Type B pancreatic cell (in vitro differentiated cells): ENCODE measurements at regions not wholly inside any gene's neighbourhood (a gene's known extent, or its start where the extent isn't known, plus 50 kb on each side); places are given as distances from the start of the nearest gene placed in this dataset.

Experiments
- DNase-seq: peaks from one replicate; pipeline ENCODE4 v3.0.0; 2021; ENCODE audit warnings: mixed read lengths; ENCODE audit not compliant: unreplicated experiment; ENCODE audit errors: extremely low spot score
- H3K27ac Mint-ChIP-seq: 2 replicates; pipeline ENCODE4 v1.8.0; 2021; ENCODE audit warnings: mild to moderate bottlenecking, mixed read lengths
- H3K27me3 Mint-ChIP-seq: 2 replicates; pipeline ENCODE4 v1.8.0; 2021; ENCODE audit warnings: mixed read lengths
- H3K36me3 Mint-ChIP-seq: 2 replicates; pipeline ENCODE4 v1.8.0; 2021; ENCODE audit warnings: mixed read lengths
- H3K4me1 Mint-ChIP-seq: one replicate; pipeline ENCODE4 v1.8.0; 2021; ENCODE audit warnings: mixed read lengths; ENCODE audit not compliant: unreplicated experiment
- H3K4me3 Mint-ChIP-seq: 2 replicates; pipeline ENCODE4 v1.8.0; 2021; ENCODE audit warnings: mild to moderate bottlenecking, mixed read lengths
- H3K9me3 Mint-ChIP-seq: 2 replicates; pipeline ENCODE4 v1.8.0; 2021; ENCODE audit warnings: mixed read lengths
- CTCF ChIP-seq: fragments of 200-600 bp; sonication (generic); conservative IDR thresholded peaks from 2 replicates; pipeline ENCODE4 v1.5.0; 2021; ENCODE audit warnings: antibody characterized with exemption, mild to moderate bottlenecking

- Mint-ChIP-seq H3K4me1 (peaks cover 20% of the 10 kb centered on the region), H3K9me3 (no peaks in the 10 kb centered on the region), H3K36me3 (no peaks in the 10 kb centered on the region), H3K27me3 (peaks cover 33% of the 10 kb centered on the region), H3K4me3 (no peak overlapping the region), H3K27ac (no peak overlapping the region)
- DNase-seq, result no peak
- TF ChIP-seq CTCF, result no peak
Observed at GRCh38 chr5:176155922-176156359, 82.3 kb upstream of the SIMC1 start.

- Mint-ChIP-seq H3K9me3 (no peaks in the 10 kb centered on the region), H3K27ac (no peak overlapping the region), H3K36me3 (no peaks in the 10 kb centered on the region), H3K4me1 (peaks cover 8% of the 10 kb centered on the region), H3K27me3 (peaks cover 28% of the 10 kb centered on the region), H3K4me3 (no peak overlapping the region)
- DNase-seq, result no peak
- no peak for TF ChIP-seq CTCF
Observed at GRCh38 chr5:176157656-176158055, 80.6 kb upstream of the SIMC1 start.

- Mint-ChIP-seq H3K27me3 (peaks cover 38% of the 10 kb centered on the region), H3K27ac (no peak overlapping the region), H3K4me3 (no peak overlapping the region), H3K9me3 (no peaks in the 10 kb centered on the region), H3K4me1 (no peaks in the 10 kb centered on the region), H3K36me3 (no peaks in the 10 kb centered on the region)
- DNase-seq, result no peak
- no peak for TF ChIP-seq CTCF
Observed at GRCh38 chr5:176161431-176161830, 76.8 kb upstream of the SIMC1 start.

- peaks cover 37% of the 10 kb centered on the region for H3K27me3 Mint-ChIP-seq
- H3K9me3 Mint-ChIP-seq, result no peaks in the 10 kb centered on the region
- no peaks in the 10 kb centered on the region for H3K4me1 Mint-ChIP-seq
- no peak overlapping the region for H3K27ac Mint-ChIP-seq
- H3K36me3 Mint-ChIP-seq, result no peaks in the 10 kb centered on the region
- DNase-seq, result no peak
- no peak overlapping the region for H3K4me3 Mint-ChIP-seq
- no peak for TF ChIP-seq CTCF
Observed at GRCh38 chr5:176162198-176162597, 76.0 kb upstream of the SIMC1 start.

GRCh38 chr5:176162888-176163287 lies 75.3 kb upstream of the SIMC1 start:
- TF ChIP-seq CTCF, result no peak
- no peak for DNase-seq
- Mint-ChIP-seq H3K27me3 (peaks cover 37% of the 10 kb centered on the region), H3K4me3 (no peak overlapping the region), H3K27ac (no peak overlapping the region), H3K4me1 (no peaks in the 10 kb centered on the region), H3K9me3 (no peaks in the 10 kb centered on the region), H3K36me3 (no peaks in the 10 kb centered on the region)

- no peaks in the 10 kb centered on the region for H3K9me3 Mint-ChIP-seq
- no peak for DNase-seq
- peaks cover 47% of the 10 kb centered on the region for H3K27me3 Mint-ChIP-seq
- no peak overlapping the region for H3K27ac Mint-ChIP-seq
- TF ChIP-seq CTCF, result no peak
- H3K36me3 Mint-ChIP-seq, result no peaks in the 10 kb centered on the region
- no peaks in the 10 kb centered on the region for H3K4me1 Mint-ChIP-seq
- H3K4me3 Mint-ChIP-seq, result no peak overlapping the region
Observed at GRCh38 chr5:176166427-176166826, 71.8 kb upstream of the SIMC1 start.
